Loucy (cell line): ENCODE measurements at regions not wholly inside any gene's neighbourhood (a gene's known extent, or its start where the extent isn't known, plus 50 kb on each side); places are given as distances from the start of the nearest gene placed in this dataset.

Experiments used
- EZH2phosphoT487 ChIP-seq: fragments of 200-600 bp; IDR thresholded peaks from 2 replicates; pipeline ENCODE4 v1.6.1; 2018; ENCODE audit warnings: antibody characterized with exemption, mild to moderate bottlenecking, moderate library complexity, borderline replicate concordance
- TF ChIP-seq, protein P1 (sequence below): fragments of 200-600 bp; sonication (generic); conservative IDR thresholded peaks from 2 replicates; pipeline ENCODE4 v1.5.1; 2014; ENCODE audit warnings: mild to moderate bottlenecking, antibody characterized with exemption, low read length

- TF ChIP-seq, protein P1, sequence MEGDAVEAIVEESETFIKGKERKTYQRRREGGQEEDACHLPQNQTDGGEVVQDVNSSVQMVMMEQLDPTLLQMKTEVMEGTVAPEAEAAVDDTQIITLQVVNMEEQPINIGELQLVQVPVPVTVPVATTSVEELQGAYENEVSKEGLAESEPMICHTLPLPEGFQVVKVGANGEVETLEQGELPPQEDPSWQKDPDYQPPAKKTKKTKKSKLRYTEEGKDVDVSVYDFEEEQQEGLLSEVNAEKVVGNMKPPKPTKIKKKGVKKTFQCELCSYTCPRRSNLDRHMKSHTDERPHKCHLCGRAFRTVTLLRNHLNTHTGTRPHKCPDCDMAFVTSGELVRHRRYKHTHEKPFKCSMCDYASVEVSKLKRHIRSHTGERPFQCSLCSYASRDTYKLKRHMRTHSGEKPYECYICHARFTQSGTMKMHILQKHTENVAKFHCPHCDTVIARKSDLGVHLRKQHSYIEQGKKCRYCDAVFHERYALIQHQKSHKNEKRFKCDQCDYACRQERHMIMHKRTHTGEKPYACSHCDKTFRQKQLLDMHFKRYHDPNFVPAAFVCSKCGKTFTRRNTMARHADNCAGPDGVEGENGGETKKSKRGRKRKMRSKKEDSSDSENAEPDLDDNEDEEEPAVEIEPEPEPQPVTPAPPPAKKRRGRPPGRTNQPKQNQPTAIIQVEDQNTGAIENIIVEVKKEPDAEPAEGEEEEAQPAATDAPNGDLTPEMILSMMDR: no peak
- no peak for TF ChIP-seq EZH2phosphoT487
Measured at GRCh38 chr2:222100704-222101699, 197.8 kb downstream of the PAX3 start.
